ENCODE measurements at regions not wholly inside any gene's neighbourhood (a gene's known extent, or its start where the extent isn't known, plus 50 kb on each side); places are given as distances from the start of the nearest gene placed in this dataset.

DNA sequence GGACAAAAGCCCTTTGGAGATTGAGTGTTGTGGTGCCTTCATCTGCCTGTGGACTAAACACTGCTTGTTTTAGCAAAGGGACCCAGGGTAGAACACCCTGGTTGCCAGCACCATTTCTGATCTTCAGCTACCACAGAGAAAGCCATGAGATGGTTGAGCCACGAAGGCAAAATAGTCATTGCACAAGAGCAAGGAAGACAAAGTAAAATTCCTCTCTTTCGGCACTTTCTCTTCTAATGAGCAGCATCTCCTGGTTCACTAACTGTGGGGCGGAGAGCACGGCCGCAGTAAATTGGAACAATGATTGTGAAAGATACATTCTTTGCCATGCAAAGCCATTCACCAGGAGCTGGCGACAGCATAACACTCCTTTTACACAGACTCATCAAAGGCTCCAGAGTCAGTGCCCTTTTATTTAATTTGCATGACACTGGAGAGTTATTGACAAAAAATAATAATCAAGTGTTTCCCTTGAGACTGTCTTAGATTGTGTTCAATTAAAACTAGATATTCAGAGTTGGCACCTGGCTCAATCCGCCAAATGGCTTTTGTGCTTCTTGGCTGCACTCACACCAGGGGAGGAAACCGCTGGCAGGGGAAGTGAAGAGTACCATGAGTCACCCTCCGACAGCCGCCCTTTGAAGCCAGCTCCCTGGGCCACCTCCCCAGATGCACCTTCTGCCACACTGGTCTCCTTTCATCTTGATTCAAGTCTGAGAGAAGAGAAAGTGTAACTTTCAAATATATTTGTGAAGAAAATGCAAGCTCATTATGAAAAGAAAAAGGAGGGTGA lies 100.5 kb upstream of the MEIS1 start:
- in situ Hi-C loops (cut with HindIII; ENCODE audit: low pct_ligation_motif_present, low sequenced_read_pairs): no loop called here
- no peaks in the 10 kb centered on the region for H3K27me3 ChIP-seq (replicated peaks)
- TF ChIP-seq, protein P1, sequence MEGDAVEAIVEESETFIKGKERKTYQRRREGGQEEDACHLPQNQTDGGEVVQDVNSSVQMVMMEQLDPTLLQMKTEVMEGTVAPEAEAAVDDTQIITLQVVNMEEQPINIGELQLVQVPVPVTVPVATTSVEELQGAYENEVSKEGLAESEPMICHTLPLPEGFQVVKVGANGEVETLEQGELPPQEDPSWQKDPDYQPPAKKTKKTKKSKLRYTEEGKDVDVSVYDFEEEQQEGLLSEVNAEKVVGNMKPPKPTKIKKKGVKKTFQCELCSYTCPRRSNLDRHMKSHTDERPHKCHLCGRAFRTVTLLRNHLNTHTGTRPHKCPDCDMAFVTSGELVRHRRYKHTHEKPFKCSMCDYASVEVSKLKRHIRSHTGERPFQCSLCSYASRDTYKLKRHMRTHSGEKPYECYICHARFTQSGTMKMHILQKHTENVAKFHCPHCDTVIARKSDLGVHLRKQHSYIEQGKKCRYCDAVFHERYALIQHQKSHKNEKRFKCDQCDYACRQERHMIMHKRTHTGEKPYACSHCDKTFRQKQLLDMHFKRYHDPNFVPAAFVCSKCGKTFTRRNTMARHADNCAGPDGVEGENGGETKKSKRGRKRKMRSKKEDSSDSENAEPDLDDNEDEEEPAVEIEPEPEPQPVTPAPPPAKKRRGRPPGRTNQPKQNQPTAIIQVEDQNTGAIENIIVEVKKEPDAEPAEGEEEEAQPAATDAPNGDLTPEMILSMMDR (IDR thresholded peaks at IDR 0.05; ENCODE audit: low read depth, low read length, missing control alignments): no peak
- DNase-seq: no peak
- no peak overlapping the region for H3K27ac ChIP-seq
- no peak overlapping the region for H3K4me3 ChIP-seq (ENCODE audit: low read depth, low read length)
- no peaks in the 10 kb centered on the region for H3K36me3 ChIP-seq (replicated peaks)

DNA sequence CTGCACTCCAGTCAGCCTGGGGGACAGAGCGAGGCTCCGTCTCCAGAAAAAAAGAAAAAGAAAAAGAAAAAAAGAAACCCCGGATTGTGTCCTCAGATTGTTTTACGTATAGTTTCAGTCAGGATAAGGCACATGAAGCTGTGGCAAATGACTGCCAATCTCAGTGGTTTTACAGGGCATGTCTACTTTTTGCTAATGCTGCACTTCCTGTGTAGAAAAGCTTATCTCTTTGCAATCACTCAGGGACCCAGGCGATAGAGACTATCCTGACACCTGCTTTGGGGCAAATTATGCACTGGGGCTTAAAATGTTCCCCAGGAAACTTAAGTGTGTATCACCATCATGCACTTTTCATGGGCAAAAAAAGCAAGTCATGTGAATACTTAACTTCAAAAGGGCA lies 103.7 kb upstream of the MEIS1 start:
- TF ChIP-seq, protein P1 (IDR thresholded peaks at IDR 0.05; ENCODE audit: low read depth, low read length, missing control alignments): no peak
- no peaks in the 10 kb centered on the region for H3K36me3 ChIP-seq (replicated peaks)
- in situ Hi-C loops (cut with HindIII; ENCODE audit: low pct_ligation_motif_present, low sequenced_read_pairs): no loop called here

DNA sequence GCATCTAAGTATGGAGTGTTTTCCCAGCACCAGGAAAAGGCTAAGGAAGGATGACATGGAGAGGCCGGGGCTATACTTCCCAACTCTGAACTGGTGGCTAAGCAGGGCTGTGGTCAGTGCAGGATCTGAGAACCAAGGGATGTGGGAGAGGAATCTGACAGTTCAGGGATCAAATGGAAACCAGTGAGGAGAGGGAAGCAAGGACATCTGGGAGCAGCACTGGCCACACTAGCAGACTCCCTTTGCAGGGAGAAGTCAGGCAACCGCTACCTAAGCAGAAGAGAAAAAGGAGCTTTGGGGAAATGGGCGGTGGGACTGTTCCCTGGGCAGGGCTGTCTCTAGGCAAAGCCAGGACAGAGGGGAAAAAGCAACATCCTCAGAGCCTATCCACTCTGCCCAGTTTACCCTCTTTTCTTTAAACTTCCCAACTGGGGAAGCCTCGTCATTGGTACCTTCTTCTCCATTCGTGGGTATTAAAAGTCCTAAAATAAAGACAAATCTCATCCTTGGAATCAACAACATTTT lies 105.8 kb upstream of the MEIS1 start:
- Histone ChIP-seq H3K27ac (no peak overlapping the region), H3K4me3 (ENCODE audit: low read depth, low read length) (no peak overlapping the region), H3K27me3 (replicated peaks) (no peaks in the 10 kb centered on the region), H3K36me3 (replicated peaks) (no peaks in the 10 kb centered on the region)
- TF ChIP-seq, protein P1 (IDR thresholded peaks at IDR 0.05; ENCODE audit: low read depth, low read length, missing control alignments): no peak
- DNase-seq: no peak
- in situ Hi-C loops (cut with HindIII; ENCODE audit: low pct_ligation_motif_present, low sequenced_read_pairs): no loop called here

More for the DNA sequence above, 103.7 kb upstream of the MEIS1 start:
- H3K4me3 ChIP-seq (ENCODE audit: low read depth, low read length): no peak overlapping the region
- H3K27ac ChIP-seq: no peak overlapping the region
- no peaks in the 10 kb centered on the region for H3K27me3 ChIP-seq (replicated peaks)
- DNase-seq: no peak

DNA sequence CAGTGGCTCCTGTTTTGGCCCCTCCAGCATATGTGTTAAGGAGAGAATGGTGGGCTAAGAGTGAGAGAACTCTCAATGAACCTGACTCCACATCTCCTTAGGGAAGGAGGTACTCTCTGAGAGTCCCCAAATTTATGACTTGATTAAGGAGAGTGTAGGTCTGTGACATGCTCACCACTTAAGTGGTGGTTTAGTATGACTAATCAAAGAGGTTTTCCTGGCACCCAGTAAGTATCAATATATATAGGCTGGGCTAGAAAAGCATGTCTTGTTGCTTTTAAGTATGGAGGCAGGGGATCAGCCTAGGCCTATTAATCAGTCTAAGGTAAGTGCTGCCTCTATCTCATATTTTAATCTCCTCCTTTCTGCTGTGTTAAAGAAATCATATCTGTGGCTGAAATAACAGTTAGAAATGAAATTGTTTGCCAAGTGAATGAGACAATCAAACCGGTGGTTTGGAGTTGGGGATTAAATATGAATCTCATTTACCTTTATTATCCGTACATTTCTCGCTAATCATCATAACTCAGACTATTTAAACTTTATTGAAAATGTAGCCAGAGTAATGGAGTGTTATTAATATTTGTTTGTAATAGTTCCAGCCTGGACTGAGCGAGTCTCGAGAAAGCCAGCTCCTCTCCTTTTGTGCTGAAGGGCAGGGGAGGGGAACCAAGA lies 107.7 kb upstream of the MEIS1 start:
- in situ Hi-C loops (cut with HindIII; ENCODE audit: low pct_ligation_motif_present, low sequenced_read_pairs): no loop called here
- Histone ChIP-seq H3K27ac (no peak overlapping the region), H3K27me3 (replicated peaks) (no peaks in the 10 kb centered on the region), H3K36me3 (replicated peaks) (no peaks in the 10 kb centered on the region), H3K4me3 (ENCODE audit: low read depth, low read length) (no peak overlapping the region)
- DNase-seq: no peak
- TF ChIP-seq, protein P1 (IDR thresholded peaks at IDR 0.05; ENCODE audit: low read depth, low read length, missing control alignments): no peak

DNA sequence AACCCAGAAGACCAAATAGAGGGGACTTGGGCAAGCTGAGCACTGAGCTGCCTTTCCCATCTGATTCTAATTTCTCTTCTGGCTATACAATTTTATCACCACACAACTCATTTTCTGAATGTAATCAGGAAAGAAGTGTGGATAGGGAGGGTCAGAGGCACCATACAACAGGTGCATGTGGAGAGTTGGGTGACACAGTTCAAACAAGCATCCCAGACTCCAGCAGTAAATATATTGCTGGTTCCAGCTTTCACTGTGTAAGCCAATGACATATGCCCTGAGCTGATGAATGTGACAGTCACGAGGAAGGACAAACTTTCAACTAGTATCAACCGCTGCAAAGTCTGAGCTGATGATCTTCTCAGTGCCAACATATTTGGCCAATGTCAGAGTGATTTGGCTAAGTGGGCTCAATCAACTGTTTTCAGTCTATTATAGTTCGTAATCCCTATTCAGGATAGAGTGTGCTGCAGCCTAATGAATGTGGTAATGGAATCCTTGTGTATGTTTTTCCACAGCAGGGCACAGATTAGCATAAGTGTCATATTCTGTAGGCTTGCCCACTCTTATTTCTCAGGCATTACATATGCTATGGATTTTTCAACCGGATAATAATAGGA lies 109.9 kb upstream of the MEIS1 start:
- Histone ChIP-seq H3K36me3 (replicated peaks) (no peaks in the 10 kb centered on the region), H3K27ac (no peak overlapping the region), H3K4me3 (ENCODE audit: low read depth, low read length) (no peak overlapping the region), H3K27me3 (replicated peaks) (no peaks in the 10 kb centered on the region)
- TF ChIP-seq, protein P1 (IDR thresholded peaks at IDR 0.05; ENCODE audit: low read depth, low read length, missing control alignments): no peak
- in situ Hi-C loops (cut with HindIII; ENCODE audit: low pct_ligation_motif_present, low sequenced_read_pairs): no loop called here
- DNase-seq: no peak
